ENCODE measurements at regions not wholly inside any gene's neighbourhood (a gene's known extent, or its start where the extent isn't known, plus 50 kb on each side); places are given as distances from the start of the nearest gene placed in this dataset.

- no peak overlapping the region for H3K27ac ChIP-seq (ENCODE audit: insufficient read depth, low read length)
Observed at GRCh38 chr2:15737314-15738224, 145.9 kb downstream of the DDX1 start.

GRCh38 chr2:15738225-15738546 is 146.5 kb downstream of the DDX1 start:
- Histone ChIP-seq H2AFZ (ENCODE audit: low read length) (no peak overlapping the region), H3K4me3 (replicated peaks in 1 of 4; ENCODE audit: control extremely low read depth in 1 of 4, insufficient read depth in 1 of 4, low read depth in 3 of 4, low read length in 4 of 4) (no peak overlapping the region), H4K20me1 (ENCODE audit: control insufficient read depth, extremely low read depth, insufficient read depth, low read length) (no peaks in the 10 kb centered on the region), H3K27me3 (ENCODE audit: control insufficient read depth, insufficient read depth, low read length) (peaks cover 10% of the 10 kb centered on the region), H3K9ac (ENCODE audit: insufficient read depth, low read length) (no peak overlapping the region), H3K79me2 (ENCODE audit: control insufficient read depth, insufficient read depth, low read length) (no peaks in the 10 kb centered on the region), H3K4me2 (ENCODE audit: extremely low read depth, insufficient read depth, low read length) (no peak overlapping the region), H3K4me1 (ENCODE audit: control insufficient read depth, extremely low read depth, insufficient read depth, low read length) (no peaks in the 10 kb centered on the region), H3K9me3 (ENCODE audit: control insufficient read depth, insufficient read depth, low read depth, low read length) (no peaks in the 10 kb centered on the region), H3K27ac (ENCODE audit: insufficient read depth, low read length) (no peak overlapping the region), H3K36me3 (ENCODE audit: control insufficient read depth, insufficient read depth, low read length) (no peaks in the 10 kb centered on the region)
- DNase-seq (ENCODE audit: low read depth in 2 of 2), result no peak
- TF ChIP-seq CTCF (conservative IDR thresholded peaks at IDR 0.05 in 1 of 2, IDR thresholded peaks at IDR 0.05 in 1 of 2; ENCODE audit: low read depth in 1 of 2, low read length in 2 of 2) (no peak), EZH2 (IDR thresholded peaks at IDR 0.05; ENCODE audit: low read length, missing control alignments) (no peak)

More at GRCh38 chr2:15737314-15738224, 145.9 kb downstream of the DDX1 start:
- DNase-seq (ENCODE audit: low read depth in 2 of 2), result no peak
- no peaks in the 10 kb centered on the region for H4K20me1 ChIP-seq (ENCODE audit: control insufficient read depth, extremely low read depth, insufficient read depth, low read length)
- no peaks in the 10 kb centered on the region for H3K79me2 ChIP-seq (ENCODE audit: control insufficient read depth, insufficient read depth, low read length)
- H3K36me3 ChIP-seq (ENCODE audit: control insufficient read depth, insufficient read depth, low read length), result no peaks in the 10 kb centered on the region
- no peaks in the 10 kb centered on the region for H3K9me3 ChIP-seq (ENCODE audit: control insufficient read depth, insufficient read depth, low read depth, low read length)
- H3K9ac ChIP-seq (ENCODE audit: insufficient read depth, low read length), result no peak overlapping the region
- no peaks in the 10 kb centered on the region for H3K4me1 ChIP-seq (ENCODE audit: control insufficient read depth, extremely low read depth, insufficient read depth, low read length)
- no peak for TF ChIP-seq CTCF (conservative IDR thresholded peaks at IDR 0.05 in 1 of 2, IDR thresholded peaks at IDR 0.05 in 1 of 2; ENCODE audit: low read depth in 1 of 2, low read length in 2 of 2)
- TF ChIP-seq EZH2 (IDR thresholded peaks at IDR 0.05; ENCODE audit: low read length, missing control alignments), result no peak
- H3K4me2 ChIP-seq (ENCODE audit: extremely low read depth, insufficient read depth, low read length), result no peak overlapping the region
- H3K4me3 ChIP-seq (replicated peaks in 1 of 4; ENCODE audit: control extremely low read depth in 1 of 4, insufficient read depth in 1 of 4, low read depth in 3 of 4, low read length in 4 of 4), result no peak overlapping the region
- H2AFZ ChIP-seq (ENCODE audit: low read length), result no peak overlapping the region
- H3K27me3 ChIP-seq (ENCODE audit: control insufficient read depth, insufficient read depth, low read length), result peaks cover 10% of the 10 kb centered on the region

- TF ChIP-seq CTCF (conservative IDR thresholded peaks at IDR 0.05 in 1 of 2, IDR thresholded peaks at IDR 0.05 in 1 of 2; ENCODE audit: low read depth in 1 of 2, low read length in 2 of 2), result no peak
- TF ChIP-seq EZH2 (IDR thresholded peaks at IDR 0.05; ENCODE audit: low read length, missing control alignments), result no peak
- H2AFZ ChIP-seq (ENCODE audit: low read length), result no peak overlapping the region
- no peak for DNase-seq (ENCODE audit: low read depth in 2 of 2)
Observed at GRCh38 chr2:15738943-15739342, 147.3 kb downstream of the DDX1 start.

More at GRCh38 chr2:15738943-15739342, 147.3 kb downstream of the DDX1 start:
- no peak overlapping the region for H3K4me2 ChIP-seq (ENCODE audit: extremely low read depth, insufficient read depth, low read length)
- no peaks in the 10 kb centered on the region for H3K4me1 ChIP-seq (ENCODE audit: control insufficient read depth, extremely low read depth, insufficient read depth, low read length)
- no peaks in the 10 kb centered on the region for H3K36me3 ChIP-seq (ENCODE audit: control insufficient read depth, insufficient read depth, low read length)
- H4K20me1 ChIP-seq (ENCODE audit: control insufficient read depth, extremely low read depth, insufficient read depth, low read length), result no peaks in the 10 kb centered on the region
- H3K79me2 ChIP-seq (ENCODE audit: control insufficient read depth, insufficient read depth, low read length), result no peaks in the 10 kb centered on the region
- H3K27ac ChIP-seq (ENCODE audit: insufficient read depth, low read length), result no peak overlapping the region
- no peak overlapping the region for H3K9ac ChIP-seq (ENCODE audit: insufficient read depth, low read length)
- no peak overlapping the region for H3K4me3 ChIP-seq (replicated peaks in 1 of 4; ENCODE audit: control extremely low read depth in 1 of 4, insufficient read depth in 1 of 4, low read depth in 3 of 4, low read length in 4 of 4)
- H3K27me3 ChIP-seq (ENCODE audit: control insufficient read depth, insufficient read depth, low read length), result peaks cover 10% of the 10 kb centered on the region
- no peaks in the 10 kb centered on the region for H3K9me3 ChIP-seq (ENCODE audit: control insufficient read depth, insufficient read depth, low read depth, low read length)
